GM12878 (cell line): ENCODE measurements at regions not wholly inside any gene's neighbourhood (a gene's known extent, or its start where the extent isn't known, plus 50 kb on each side); places are given as distances from the start of the nearest gene placed in this dataset.

ENCODE experiments used
- BCL11A ChIP-seq: IDR thresholded peaks from 2 replicates; pipeline ENCODE4 v1.6.1; 2011; ENCODE audit warnings: low read depth, low read length
- CREB1 ChIP-seq: IDR thresholded peaks from 2 replicates; pipeline ENCODE4 v1.6.1; 2012; ENCODE audit warnings: low read depth, mild to moderate bottlenecking, inconsistent platforms
- TF ChIP-seq, protein P1 (sequence below): IDR thresholded peaks from 2 replicates; pipeline ENCODE4 v1.6.1; 2012; ENCODE audit warnings: low read length, inconsistent platforms

DNA sequence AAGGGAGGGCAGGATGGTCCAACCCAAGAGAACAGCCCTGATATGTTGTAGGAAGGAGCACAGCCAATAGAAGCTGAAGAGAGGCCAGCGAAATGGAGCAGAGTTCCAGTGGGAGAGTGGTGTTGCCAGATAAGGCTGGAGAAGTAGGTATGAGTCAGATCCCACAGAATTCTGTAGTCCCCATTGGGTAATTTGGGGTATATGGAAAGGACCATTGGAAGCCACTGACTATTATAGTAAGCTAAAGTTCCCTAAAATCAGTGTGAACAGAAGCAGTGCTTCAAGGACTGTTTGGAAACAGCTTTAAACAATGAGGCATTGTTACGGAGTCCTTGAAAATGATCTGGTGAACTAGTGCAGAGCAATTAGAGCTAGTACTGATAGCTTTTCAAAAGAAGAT lies 63.0 kb downstream of the DISP1 start:
- TF ChIP-seq BCL11A (no peak), CREB1 (no peak)
- TF ChIP-seq, protein P1, sequence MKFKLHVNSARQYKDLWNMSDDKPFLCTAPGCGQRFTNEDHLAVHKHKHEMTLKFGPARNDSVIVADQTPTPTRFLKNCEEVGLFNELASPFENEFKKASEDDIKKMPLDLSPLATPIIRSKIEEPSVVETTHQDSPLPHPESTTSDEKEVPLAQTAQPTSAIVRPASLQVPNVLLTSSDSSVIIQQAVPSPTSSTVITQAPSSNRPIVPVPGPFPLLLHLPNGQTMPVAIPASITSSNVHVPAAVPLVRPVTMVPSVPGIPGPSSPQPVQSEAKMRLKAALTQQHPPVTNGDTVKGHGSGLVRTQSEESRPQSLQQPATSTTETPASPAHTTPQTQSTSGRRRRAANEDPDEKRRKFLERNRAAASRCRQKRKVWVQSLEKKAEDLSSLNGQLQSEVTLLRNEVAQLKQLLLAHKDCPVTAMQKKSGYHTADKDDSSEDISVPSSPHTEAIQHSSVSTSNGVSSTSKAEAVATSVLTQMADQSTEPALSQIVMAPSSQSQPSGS: no peak
